H9 (cell line): ENCODE measurements at regions not wholly inside any gene's neighbourhood (a gene's known extent, or its start where the extent isn't known, plus 50 kb on each side); places are given as distances from the start of the nearest gene placed in this dataset.

Experiments
- DNase-seq: peaks from one replicate; pipeline ENCODE4 v3.0.0-alpha.2; 2017
- H2AFZ ChIP-seq: one replicate; pipeline ENCODE4 v1.6.1; 2013; ENCODE audit warnings: mild to moderate bottlenecking, low read length, control low read depth, moderate library complexity
- H2AK5ac ChIP-seq: 2 replicates; pipeline ENCODE4 v1.6.1; 2013; ENCODE audit warnings: low read length, control low read depth, mixed read lengths; ENCODE audit not compliant: insufficient read length
- H2BK120ac ChIP-seq: one replicate; pipeline ENCODE4 v1.6.1; 2013; ENCODE audit warnings: low read depth, mild to moderate bottlenecking, low read length, control low read depth, inconsistent platforms; ENCODE audit not compliant: poor library complexity, severe bottlenecking
- H2BK12ac ChIP-seq: 2 replicates; pipeline ENCODE4 v1.6.1; 2013; ENCODE audit warnings: low read length, control low read depth, mixed read lengths, low read depth; ENCODE audit not compliant: insufficient read length
- H2BK15ac ChIP-seq: 2 replicates; pipeline ENCODE4 v1.6.1; 2013; ENCODE audit warnings: low read depth, low read length, control low read depth
- H2BK20ac ChIP-seq: one replicate; pipeline ENCODE4 v1.6.1; 2013; ENCODE audit warnings: low read depth, mild to moderate bottlenecking, low read length, control low read depth, inconsistent platforms; ENCODE audit not compliant: poor library complexity, severe bottlenecking
- H2BK5ac ChIP-seq: 2 replicates; pipeline ENCODE4 v1.6.1; 2013; ENCODE audit warnings: low read length, control low read depth, mixed read lengths; ENCODE audit not compliant: insufficient read length
- H3K14ac ChIP-seq: 2 replicates; pipeline ENCODE4 v1.6.1; 2013; ENCODE audit warnings: low read length, control low read depth; ENCODE audit not compliant: insufficient read depth
- H3K18ac ChIP-seq: 2 replicates; pipeline ENCODE4 v1.6.1; 2013; ENCODE audit warnings: low read depth, mild to moderate bottlenecking, mixed read lengths, low read length, control low read depth; ENCODE audit not compliant: insufficient read length
- H3K23ac ChIP-seq: 2 replicates; pipeline ENCODE4 v1.6.1; 2013; ENCODE audit warnings: low read length, control low read depth, mixed read lengths, low read depth; ENCODE audit not compliant: insufficient read length
- H3K23me2 ChIP-seq: 2 replicates; pipeline ENCODE4 v1.6.1; 2013; ENCODE audit warnings: low read depth, mild to moderate bottlenecking, mixed read lengths, low read length, control low read depth; ENCODE audit not compliant: insufficient read length, poor library complexity, severe bottlenecking
- H3K27ac ChIP-seq: 2 replicates; pipeline ENCODE4 v1.5.1; 2013; ENCODE audit warnings: low read length, control low read depth, mixed read lengths, low read depth; ENCODE audit not compliant: insufficient read length
- H3K27me3 ChIP-seq: 2 replicates; pipeline ENCODE4 v1.6.1; 2013; ENCODE audit warnings: low read length, control low read depth, inconsistent platforms; ENCODE audit not compliant: insufficient read depth
- H3K4ac ChIP-seq: 2 replicates; pipeline ENCODE4 v1.6.1; 2013; ENCODE audit warnings: low read depth, mild to moderate bottlenecking, control low read depth, inconsistent platforms, low read length, moderate library complexity
- H3K4me1 ChIP-seq: 2 replicates; pipeline ENCODE4 v1.6.1; 2013; ENCODE audit warnings: low read length, control low read depth, inconsistent platforms; ENCODE audit not compliant: insufficient read depth
- H3K4me2 ChIP-seq: 2 replicates; pipeline ENCODE4 v1.6.1; 2013; ENCODE audit warnings: low read length, control low read depth, mixed read lengths; ENCODE audit not compliant: insufficient read length, insufficient read depth
- H3K56ac ChIP-seq: 2 replicates; pipeline ENCODE4 v1.6.1; 2013; ENCODE audit warnings: low read depth, mild to moderate bottlenecking, mixed read lengths, low read length, control low read depth; ENCODE audit not compliant: insufficient read length
- H3K79me1 ChIP-seq: 2 replicates; pipeline ENCODE4 v1.6.1; 2013; ENCODE audit warnings: low read depth, mild to moderate bottlenecking, moderate library complexity, low read length, control low read depth, inconsistent platforms; ENCODE audit not compliant: insufficient read depth, poor library complexity, severe bottlenecking
- H3K79me2 ChIP-seq: 2 replicates; pipeline ENCODE4 v1.6.1; 2013; ENCODE audit warnings: low read length, control low read depth, inconsistent platforms; ENCODE audit not compliant: insufficient read depth
- H3K9ac ChIP-seq: 2 replicates; pipeline ENCODE4 v1.6.1; 2013; ENCODE audit warnings: low read length, control low read depth, mixed read lengths; ENCODE audit not compliant: insufficient read length; ENCODE audit errors: extremely low read depth
- H3K9me3 ChIP-seq: one replicate; pipeline ENCODE4 v1.6.1; 2013; ENCODE audit warnings: low read depth, low read length, inconsistent platforms; ENCODE audit not compliant: control insufficient read depth
- H3T11ph ChIP-seq: one replicate; pipeline ENCODE4 v1.6.1; 2013; ENCODE audit warnings: mild to moderate bottlenecking, low read length, control low read depth, inconsistent platforms
- H4K20me1 ChIP-seq: one replicate; pipeline ENCODE4 v1.6.1; 2013; ENCODE audit not compliant: control insufficient read depth, insufficient read length, insufficient read depth
- H4K5ac ChIP-seq: 2 replicates; pipeline ENCODE4 v1.6.1; 2013; ENCODE audit warnings: low read depth, mild to moderate bottlenecking, mixed read lengths, low read length, control low read depth; ENCODE audit not compliant: insufficient read length
- H4K8ac ChIP-seq: replicated peaks from 2 replicates; pipeline ENCODE4 v1.6.1; 2013; ENCODE audit warnings: low read length, control low read depth, mixed read lengths, low read depth; ENCODE audit not compliant: insufficient read length
- H4K91ac ChIP-seq: 2 replicates; pipeline ENCODE4 v1.6.1; 2013; ENCODE audit warnings: low read depth, mild to moderate bottlenecking, moderate library complexity, mixed read lengths, low read length, control low read depth; ENCODE audit not compliant: insufficient read length
- H3K27ac Mint-ChIP-seq, 3 experiments: 2 replicates in 2 of 3; 3 replicates in 1 of 3; pipeline ENCODE4 v1.8.0; 2020 to 2021; ENCODE audit warnings: mixed read lengths in 3 of 3, mild to moderate bottlenecking in 1 of 3, moderate library complexity in 1 of 3
- H3K27me3 Mint-ChIP-seq: 2 replicates; pipeline ENCODE4 v1.8.0; 2021; ENCODE audit warnings: low read depth, mild to moderate bottlenecking, moderate library complexity, mixed read lengths
- H3K36me3 Mint-ChIP-seq, 3 experiments: 2 replicates in 2 of 3; 3 replicates in 1 of 3; pipeline ENCODE4 v1.8.0; 2020 to 2021; ENCODE audit warnings: low read depth in 3 of 3, mixed read lengths in 3 of 3; ENCODE audit not compliant: insufficient read depth in 1 of 3
- H3K4me1 Mint-ChIP-seq, 2 experiments: 2 replicates each; pipeline ENCODE4 v1.8.0; 2020; ENCODE audit warnings: mixed read lengths in 2 of 2
- H3K4me3 Mint-ChIP-seq, 2 experiments: 2 replicates in 1 of 2; 3 replicates in 1 of 2; pipeline ENCODE4 v1.8.0; 2020 to 2021; ENCODE audit warnings: mild to moderate bottlenecking in 2 of 2, mixed read lengths in 2 of 2, moderate library complexity in 1 of 2
- H3K9me3 Mint-ChIP-seq, 2 experiments: 2 replicates in 1 of 2; 3 replicates in 1 of 2; pipeline ENCODE4 v1.8.0; 2020; ENCODE audit warnings: mild to moderate bottlenecking in 2 of 2, mixed read lengths in 2 of 2, moderate library complexity in 1 of 2
- CTCF ChIP-seq: fragments of 200-600 bp; sonication (generic); conservative IDR thresholded peaks from 3 replicates; pipeline ENCODE4 v1.8.0; 2021; ENCODE audit warnings: antibody characterized with exemption, mild to moderate bottlenecking
- WGBS: extraction: QIAGEN DNeasy Blood & Tissue Kit; methylation state at CpG from one replicate; pipeline ENCODE4 v1.1.7; 2013; ENCODE audit warnings: missing lambda C conversion rate, low lambda C conversion rate, mixed read lengths; ENCODE audit not compliant: insufficient read length; ENCODE audit errors: extremely low coverage; 5-methylcytosine and 5-hydroxymethylcytosine counted together

- no peak overlapping the region for H3T11ph ChIP-seq
- H3K4me2 ChIP-seq = no peak overlapping the region
- peaks cover 10% of the 10 kb centered on the region for H3K27me3 Mint-ChIP-seq
- no peaks in the 10 kb centered on the region for H3K27me3 ChIP-seq
- H3K56ac ChIP-seq = no peak overlapping the region
- H2BK5ac ChIP-seq = no peak overlapping the region
- H2BK20ac ChIP-seq = no peak overlapping the region
- no peak overlapping the region for H2AFZ ChIP-seq
- no CpG with 5 or more reads among the region's 3 CpGs for WGBS
- no peaks in the 10 kb centered on the region for H3K79me2 ChIP-seq
- H3K23me2 ChIP-seq = no peaks in the 10 kb centered on the region
- H2AK5ac ChIP-seq = no peak overlapping the region
- no peak overlapping the region for H2BK12ac ChIP-seq
- H3K4ac ChIP-seq = no peak overlapping the region
- no peaks in the 10 kb centered on the region for H3K9me3 ChIP-seq
- no peak overlapping the region for H3K14ac ChIP-seq
- no peaks in the 10 kb centered on the region for H3K9me3 Mint-ChIP-seq
- no peak for DNase-seq
- H3K4me1 ChIP-seq = no peaks in the 10 kb centered on the region
- H3K27ac Mint-ChIP-seq = no peak overlapping the region
- no peak overlapping the region for H3K23ac ChIP-seq
- peaks cover 3% of the 10 kb centered on the region for H4K20me1 ChIP-seq
- H3K79me1 ChIP-seq = no peaks in the 10 kb centered on the region
- no peak overlapping the region for H3K18ac ChIP-seq
- no peak overlapping the region for H4K5ac ChIP-seq
- no peak overlapping the region for H3K9ac ChIP-seq
- H4K91ac ChIP-seq = no peak overlapping the region
- no peak overlapping the region for H3K27ac ChIP-seq
- no peak for TF ChIP-seq CTCF
- H3K4me3 Mint-ChIP-seq = no peak overlapping the region
- H2BK120ac ChIP-seq = no peak overlapping the region
- no peaks in the 10 kb centered on the region for H3K36me3 Mint-ChIP-seq
- H2BK15ac ChIP-seq = no peak overlapping the region
- H3K4me1 Mint-ChIP-seq = peaks cover 17 to 20% of the 10 kb centered on the region in 2 experiments
- H4K8ac ChIP-seq = no peak overlapping the region
Measured at GRCh38 chr2:20526160-20526559, 79.3 kb downstream of the RHOB start.
